NCI-H146 treated with DMSO at 0.1 percent for 48 hours (cell line): ENCODE measurements at regions not wholly inside any gene's neighbourhood (a gene's known extent, or its start where the extent isn't known, plus 50 kb on each side); places are given as distances from the start of the nearest gene placed in this dataset.
"Not testable (repeated sequence)": the region's sequence is repeated elsewhere in the genome, so short reads cannot be mapped to it uniquely, and the experiment has no call there.

Experiments used
- DNase-seq: peaks from one replicate; lab custom pipeline; 2025; ENCODE audit not compliant: unreplicated experiment; lab: John Stamatoyannopoulos, UW

GRCh38 chr10:84626397-84627087 lies 298.2 kb downstream of the CCSER2 start:
- DNase-seq, result no peak

GRCh38 chr10:84632866-84633265 lies 304.5 kb downstream of the CCSER2 start:
- DNase-seq, result peak; percentile 8

GRCh38 chr10:84634636-84635035 lies 306.2 kb downstream of the CCSER2 start:
- no peak for DNase-seq

GRCh38 chr10:84650628-84651027 lies 322.2 kb downstream of the CCSER2 start:
- DNase-seq, result not testable (repeated sequence)

- DNase-seq, result no peak
Measured at GRCh38 chr10:84654671-84655070, 326.3 kb downstream of the CCSER2 start.

GRCh38 chr10:84659027-84659426 lies 330.6 kb downstream of the CCSER2 start:
- no peak for DNase-seq

GRCh38 chr10:84659497-84660439 lies 331.4 kb downstream of the CCSER2 start:
- DNase-seq, result no peak

- DNase-seq, result no peak
Measured at GRCh38 chr10:84660450-84661159, 332.2 kb downstream of the CCSER2 start.

GRCh38 chr10:84665211-84665610 lies 336.8 kb downstream of the CCSER2 start:
- no peak for DNase-seq

GRCh38 chr10:84665883-84666463 lies 337.6 kb downstream of the CCSER2 start:
- no peak for DNase-seq

- no peak for DNase-seq
Measured at GRCh38 chr10:84668186-84668763, 339.9 kb downstream of the CCSER2 start.

- no peak for DNase-seq
Measured at GRCh38 chr10:84675060-84675459, 346.7 kb downstream of the CCSER2 start.

- DNase-seq, result no peak
Measured at GRCh38 chr10:84676536-84676935, 348.1 kb downstream of the CCSER2 start.

- DNase-seq, result no peak
Measured at GRCh38 chr10:84681781-84682180, 353.4 kb downstream of the CCSER2 start.

GRCh38 chr10:84683550-84683949 lies 355.2 kb downstream of the CCSER2 start:
- DNase-seq, result no peak

- no peak for DNase-seq
Measured at GRCh38 chr10:84683980-84684740, 355.8 kb downstream of the CCSER2 start.

- no peak for DNase-seq
Measured at GRCh38 chr10:84685047-84685660, 356.8 kb downstream of the CCSER2 start.

GRCh38 chr10:84693006-84693405 lies 364.6 kb downstream of the CCSER2 start:
- DNase-seq, result no peak

GRCh38 chr10:84695902-84696301 lies 367.5 kb downstream of the CCSER2 start:
- DNase-seq, result no peak

- no peak for DNase-seq
Measured at GRCh38 chr10:84696610-84697009, 368.2 kb downstream of the CCSER2 start.
